GM12872 (cell line): ENCODE measurements at regions not wholly inside any gene's neighbourhood (a gene's known extent, or its start where the extent isn't known, plus 50 kb on each side); places are given as distances from the start of the nearest gene placed in this dataset.

ENCODE experiments used
- CTCF ChIP-seq: IDR thresholded peaks from 3 replicates; pipeline ENCODE4 v1.5.1; 2011; ENCODE audit warnings: low read depth, mild to moderate bottlenecking, low read length, moderate library complexity; ENCODE audit not compliant: insufficient read depth

- no peak for TF ChIP-seq CTCF
These were observed 210.2 kb upstream of the MKLN1 start for GRCh38 chr7:131117439-131117838.

- no peak for TF ChIP-seq CTCF
These were observed 208.3 kb upstream of the MKLN1 start for GRCh38 chr7:131119381-131119780.

GRCh38 chr7:131122394-131122793 lies 205.3 kb upstream of the MKLN1 start:
- TF ChIP-seq CTCF, result no peak

- TF ChIP-seq CTCF, result no peak
These were observed 203.6 kb upstream of the MKLN1 start for GRCh38 chr7:131124001-131124629.

GRCh38 chr7:131124867-131125266 lies 202.8 kb upstream of the MKLN1 start:
- TF ChIP-seq CTCF, result no peak

- no peak for TF ChIP-seq CTCF
These were observed 197.4 kb upstream of the MKLN1 start for GRCh38 chr7:131130324-131130723.

- no peak for TF ChIP-seq CTCF
These were observed 196.5 kb upstream of the MKLN1 start for GRCh38 chr7:131131012-131131745.
